ENCODE measurements at regions not wholly inside any gene's neighbourhood (a gene's known extent, or its start where the extent isn't known, plus 50 kb on each side); places are given as distances from the start of the nearest gene placed in this dataset.

GRCh38 chr4:106809076-106809475 is 227.0 kb downstream of the DKK2 start:
- Histone ChIP-seq H3K9me2 (replicated peaks; ENCODE audit: insufficient read depth, low read length) (no peaks in the 10 kb centered on the region), H3K4me3 (ENCODE audit: low read length) (no peak overlapping the region), H3K9me3 (replicated peaks; ENCODE audit: insufficient read depth, low read length) (no peaks in the 10 kb centered on the region), H3K27me3 (replicated peaks; ENCODE audit: insufficient read depth, low read length) (no peaks in the 10 kb centered on the region), H3F3A (ENCODE audit: insufficient read depth, low read length) (no peaks in the 10 kb centered on the region), H3K4me2 (ENCODE audit: low read depth, low read length) (no peak overlapping the region), H3K79me2 (ENCODE audit: low read length) (no peaks in the 10 kb centered on the region), H3K9ac (ENCODE audit: low read length) (no peak overlapping the region), H2AFZ (ENCODE audit: low read length) (no peak overlapping the region), H4K20me1 (ENCODE audit: insufficient read depth, low read length) (no peaks in the 10 kb centered on the region), H3K36me3 (replicated peaks; ENCODE audit: insufficient read depth, low read length) (no peaks in the 10 kb centered on the region), H3K27ac (ENCODE audit: low read length) (no peak overlapping the region), H3K4me1 (ENCODE audit: low read length) (no peaks in the 10 kb centered on the region)
- peak; percentile 40 for DNase-seq
- TF ChIP-seq EZH2phosphoT487 (IDR thresholded peaks at IDR 0.05; ENCODE audit: low read length) (no peak), EZH2 (optimal IDR thresholded peaks at IDR 0.05; ENCODE audit: low read depth, low read length) (no peak)
- TF ChIP-seq, protein P1, sequence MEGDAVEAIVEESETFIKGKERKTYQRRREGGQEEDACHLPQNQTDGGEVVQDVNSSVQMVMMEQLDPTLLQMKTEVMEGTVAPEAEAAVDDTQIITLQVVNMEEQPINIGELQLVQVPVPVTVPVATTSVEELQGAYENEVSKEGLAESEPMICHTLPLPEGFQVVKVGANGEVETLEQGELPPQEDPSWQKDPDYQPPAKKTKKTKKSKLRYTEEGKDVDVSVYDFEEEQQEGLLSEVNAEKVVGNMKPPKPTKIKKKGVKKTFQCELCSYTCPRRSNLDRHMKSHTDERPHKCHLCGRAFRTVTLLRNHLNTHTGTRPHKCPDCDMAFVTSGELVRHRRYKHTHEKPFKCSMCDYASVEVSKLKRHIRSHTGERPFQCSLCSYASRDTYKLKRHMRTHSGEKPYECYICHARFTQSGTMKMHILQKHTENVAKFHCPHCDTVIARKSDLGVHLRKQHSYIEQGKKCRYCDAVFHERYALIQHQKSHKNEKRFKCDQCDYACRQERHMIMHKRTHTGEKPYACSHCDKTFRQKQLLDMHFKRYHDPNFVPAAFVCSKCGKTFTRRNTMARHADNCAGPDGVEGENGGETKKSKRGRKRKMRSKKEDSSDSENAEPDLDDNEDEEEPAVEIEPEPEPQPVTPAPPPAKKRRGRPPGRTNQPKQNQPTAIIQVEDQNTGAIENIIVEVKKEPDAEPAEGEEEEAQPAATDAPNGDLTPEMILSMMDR (IDR thresholded peaks at IDR 0.05; ENCODE audit: low read length), result peak; percentile 43

GRCh38 chr4:106806158-106806797 is 229.8 kb downstream of the DKK2 start:
- H3K4me2 ChIP-seq (ENCODE audit: low read depth, low read length), result no peak overlapping the region
- no peak for TF ChIP-seq EZH2 (optimal IDR thresholded peaks at IDR 0.05; ENCODE audit: low read depth, low read length)
- TF ChIP-seq, protein P1 (IDR thresholded peaks at IDR 0.05; ENCODE audit: low read length), result no peak
- no peak for TF ChIP-seq EZH2phosphoT487 (IDR thresholded peaks at IDR 0.05; ENCODE audit: low read length)
- no peaks in the 10 kb centered on the region for H3F3A ChIP-seq (ENCODE audit: insufficient read depth, low read length)
- no peaks in the 10 kb centered on the region for H3K9me2 ChIP-seq (replicated peaks; ENCODE audit: insufficient read depth, low read length)
- no peak overlapping the region for H3K27ac ChIP-seq (ENCODE audit: low read length)
- no peaks in the 10 kb centered on the region for H3K36me3 ChIP-seq (replicated peaks; ENCODE audit: insufficient read depth, low read length)
- no peak overlapping the region for H3K4me3 ChIP-seq (ENCODE audit: low read length)
- no peaks in the 10 kb centered on the region for H4K20me1 ChIP-seq (ENCODE audit: insufficient read depth, low read length)
- H3K9ac ChIP-seq (ENCODE audit: low read length), result no peak overlapping the region
- no peaks in the 10 kb centered on the region for H3K79me2 ChIP-seq (ENCODE audit: low read length)
- H3K27me3 ChIP-seq (replicated peaks; ENCODE audit: insufficient read depth, low read length), result no peaks in the 10 kb centered on the region
- H3K9me3 ChIP-seq (replicated peaks; ENCODE audit: insufficient read depth, low read length), result no peaks in the 10 kb centered on the region
- H2AFZ ChIP-seq (ENCODE audit: low read length), result no peak overlapping the region
- no peak for DNase-seq
- no peaks in the 10 kb centered on the region for H3K4me1 ChIP-seq (ENCODE audit: low read length)

DNA sequence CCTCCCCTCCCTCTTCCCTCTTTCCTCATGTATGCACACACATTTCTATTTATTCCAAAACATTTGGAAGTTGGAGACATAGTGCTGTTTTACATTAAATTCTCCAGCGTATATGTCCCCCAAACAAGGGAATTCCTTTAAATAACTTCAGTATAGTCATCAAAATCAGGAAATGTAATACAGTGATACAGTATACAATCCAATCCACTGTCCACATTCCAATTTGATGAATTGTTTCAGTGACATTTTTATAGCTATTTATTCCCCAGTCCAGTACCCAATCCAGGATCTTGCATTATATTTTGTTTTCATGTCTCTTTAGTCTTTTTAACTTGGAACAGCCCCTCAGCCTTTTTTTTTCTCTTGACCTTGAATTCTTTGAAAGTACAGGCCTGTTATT is 233.0 kb downstream of the DKK2 start:
- no peaks in the 10 kb centered on the region for H4K20me1 ChIP-seq (ENCODE audit: insufficient read depth, low read length)
- H3K27ac ChIP-seq (ENCODE audit: low read length), result no peak overlapping the region
- H3K36me3 ChIP-seq (replicated peaks; ENCODE audit: insufficient read depth, low read length), result no peaks in the 10 kb centered on the region
- H2AFZ ChIP-seq (ENCODE audit: low read length), result no peak overlapping the region
- no peaks in the 10 kb centered on the region for H3K4me1 ChIP-seq (ENCODE audit: low read length)
- no peaks in the 10 kb centered on the region for H3K9me3 ChIP-seq (replicated peaks; ENCODE audit: insufficient read depth, low read length)
- no peak overlapping the region for H3K4me2 ChIP-seq (ENCODE audit: low read depth, low read length)
- H3F3A ChIP-seq (ENCODE audit: insufficient read depth, low read length), result no peaks in the 10 kb centered on the region
- DNase-seq, result no peak
- no peaks in the 10 kb centered on the region for H3K9me2 ChIP-seq (replicated peaks; ENCODE audit: insufficient read depth, low read length)
- no peaks in the 10 kb centered on the region for H3K79me2 ChIP-seq (ENCODE audit: low read length)
- H3K9ac ChIP-seq (ENCODE audit: low read length), result no peak overlapping the region
- no peak overlapping the region for H3K4me3 ChIP-seq (ENCODE audit: low read length)
- TF ChIP-seq, protein P1 (IDR thresholded peaks at IDR 0.05; ENCODE audit: low read length), result no peak
- TF ChIP-seq EZH2 (optimal IDR thresholded peaks at IDR 0.05; ENCODE audit: low read depth, low read length), result no peak
- TF ChIP-seq EZH2phosphoT487 (IDR thresholded peaks at IDR 0.05; ENCODE audit: low read length), result no peak
- no peaks in the 10 kb centered on the region for H3K27me3 ChIP-seq (replicated peaks; ENCODE audit: insufficient read depth, low read length)

All from MM.1S (cell line).